Skeletal muscle tissue (tissue), 3 donors: ENCODE measurements at regions not wholly inside any gene's neighbourhood (a gene's known extent, or its start where the extent isn't known, plus 50 kb on each side); places are given as distances from the start of the nearest gene placed in this dataset.

Source experiments
- H3K27ac ChIP-seq: one replicate; pipeline ENCODE4 v1.7.0; 2013; ENCODE audit warnings: mild to moderate bottlenecking, low read depth, low read length, inconsistent platforms
- H3K27me3 ChIP-seq, 3 donors: one replicate each; pipeline ENCODE4 v1.7.0; 2013; ENCODE audit warnings: low read length in 3 of 3; ENCODE audit not compliant: control insufficient read depth in 3 of 3, insufficient read depth in 3 of 3
- H3K36me3 ChIP-seq, 3 donors: one replicate each; pipeline ENCODE4 v1.7.0; 2013; ENCODE audit warnings: low read length in 3 of 3; ENCODE audit not compliant: control insufficient read depth in 3 of 3, insufficient read depth in 3 of 3
- H3K4me1 ChIP-seq, 3 donors: one replicate each; pipeline ENCODE4 v1.7.0; 2013; ENCODE audit warnings: low read length in 3 of 3, mild to moderate bottlenecking in 3 of 3; ENCODE audit not compliant: control insufficient read depth in 3 of 3, insufficient read depth in 3 of 3
- H3K4me3 ChIP-seq, 3 donors: one replicate each; pipeline ENCODE4 v1.7.0; 2013; ENCODE audit warnings: low read length in 3 of 3
- H3K9ac ChIP-seq, 3 donors: one replicate each; pipeline ENCODE4 v1.7.0; 2013; ENCODE audit warnings: low read length in 3 of 3, mild to moderate bottlenecking in 3 of 3, moderate library complexity in 2 of 3, low read depth in 1 of 3
- H3K9me3 ChIP-seq, 3 donors: one replicate each; pipeline ENCODE4 v1.7.0; 2013; ENCODE audit warnings: low read length in 3 of 3; ENCODE audit not compliant: control insufficient read depth in 3 of 3
- donor health status: Osteomylitis.

DNA sequence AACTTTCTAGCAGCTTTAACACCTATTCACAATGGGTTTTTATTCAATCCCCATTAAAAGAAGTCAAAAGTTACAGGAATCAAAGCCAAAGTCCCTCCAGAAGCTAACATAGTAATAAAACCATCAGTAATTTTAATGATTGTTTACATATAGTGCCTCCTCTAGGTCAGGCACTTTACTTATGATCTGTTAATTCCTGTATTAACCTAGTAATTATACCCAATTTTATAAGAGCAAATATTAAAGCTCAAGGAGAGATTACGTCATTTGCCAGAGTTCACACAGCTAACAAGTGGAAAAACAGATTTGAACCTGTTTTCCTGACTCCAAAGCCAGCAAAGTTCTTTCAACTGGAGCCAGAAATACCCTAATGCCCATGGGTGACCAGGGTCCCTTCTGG, 112.9 kb upstream of the F3 start:
- H3K27ac ChIP-seq = no peak overlapping the region
- no peak overlapping the region for H3K4me3 ChIP-seq
- H3K27me3 ChIP-seq = no peaks in the 10 kb centered on the region

DNA sequence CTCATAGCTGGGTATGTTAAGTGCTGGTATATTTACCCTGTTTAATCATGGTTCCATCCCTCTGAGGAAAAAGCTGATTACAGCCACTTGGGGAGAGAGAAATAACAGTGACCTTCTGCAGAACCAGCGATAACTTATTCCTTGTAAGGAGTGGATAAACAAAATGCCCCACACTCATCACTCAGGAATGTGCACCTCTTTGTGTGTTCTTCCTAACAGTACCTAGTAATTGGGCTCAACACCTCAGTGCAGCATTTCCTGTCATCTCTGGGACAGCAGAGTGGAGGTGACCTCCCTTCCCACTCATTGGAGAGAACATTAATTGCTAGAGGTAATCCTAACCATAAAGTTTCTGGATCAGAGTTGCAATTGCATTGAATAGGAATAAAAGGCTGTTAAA, 112.5 kb upstream of the F3 start:
- Histone ChIP-seq H3K27ac (no peak overlapping the region), H3K4me3 (no peak overlapping the region), H3K4me1 (no peaks in the 10 kb centered on the region), H3K9ac (no peak overlapping the region), H3K27me3 (no peaks in the 10 kb centered on the region), H3K9me3 (no peaks in the 10 kb centered on the region), H3K36me3 (no peaks in the 10 kb centered on the region)

More for the DNA sequence above, 112.9 kb upstream of the F3 start:
- no peaks in the 10 kb centered on the region for H3K36me3 ChIP-seq
- no peaks in the 10 kb centered on the region for H3K9me3 ChIP-seq
- H3K9ac ChIP-seq = no peak overlapping the region
- H3K4me1 ChIP-seq = no peaks in the 10 kb centered on the region

GRCh38 chr1:94653454-94653853, 111.9 kb upstream of the F3 start:
- H3K9me3 ChIP-seq = no peaks in the 10 kb centered on the region
- H3K4me1 ChIP-seq = peaks cover 0 to 3% (median 0%) of the 10 kb centered on the region in 3 donors
- H3K36me3 ChIP-seq = no peaks in the 10 kb centered on the region
- H3K27ac ChIP-seq = no peak overlapping the region
- no peak overlapping the region for H3K9ac ChIP-seq
- H3K4me3 ChIP-seq = no peak overlapping the region
- no peaks in the 10 kb centered on the region for H3K27me3 ChIP-seq

- Histone ChIP-seq H3K4me1 (peaks cover 0 to 3% (median 0%) of the 10 kb centered on the region in 3 donors), H3K9ac (no peak overlapping the region), H3K27me3 (no peaks in the 10 kb centered on the region), H3K27ac (no peak overlapping the region), H3K9me3 (no peaks in the 10 kb centered on the region), H3K4me3 (no peak overlapping the region), H3K36me3 (no peaks in the 10 kb centered on the region)
Measured at GRCh38 chr1:94651076-94651475, 109.5 kb upstream of the F3 start.

GRCh38 chr1:94650301-94650700, 108.7 kb upstream of the F3 start:
- H3K4me1 ChIP-seq = peaks cover 0 to 3% (median 0%) of the 10 kb centered on the region in 3 donors
- H3K27ac ChIP-seq = no peak overlapping the region
- H3K4me3 ChIP-seq = no peak overlapping the region
- H3K36me3 ChIP-seq = no peaks in the 10 kb centered on the region
- no peak overlapping the region for H3K9ac ChIP-seq
- H3K27me3 ChIP-seq = no peaks in the 10 kb centered on the region
- H3K9me3 ChIP-seq = no peaks in the 10 kb centered on the region

DNA sequence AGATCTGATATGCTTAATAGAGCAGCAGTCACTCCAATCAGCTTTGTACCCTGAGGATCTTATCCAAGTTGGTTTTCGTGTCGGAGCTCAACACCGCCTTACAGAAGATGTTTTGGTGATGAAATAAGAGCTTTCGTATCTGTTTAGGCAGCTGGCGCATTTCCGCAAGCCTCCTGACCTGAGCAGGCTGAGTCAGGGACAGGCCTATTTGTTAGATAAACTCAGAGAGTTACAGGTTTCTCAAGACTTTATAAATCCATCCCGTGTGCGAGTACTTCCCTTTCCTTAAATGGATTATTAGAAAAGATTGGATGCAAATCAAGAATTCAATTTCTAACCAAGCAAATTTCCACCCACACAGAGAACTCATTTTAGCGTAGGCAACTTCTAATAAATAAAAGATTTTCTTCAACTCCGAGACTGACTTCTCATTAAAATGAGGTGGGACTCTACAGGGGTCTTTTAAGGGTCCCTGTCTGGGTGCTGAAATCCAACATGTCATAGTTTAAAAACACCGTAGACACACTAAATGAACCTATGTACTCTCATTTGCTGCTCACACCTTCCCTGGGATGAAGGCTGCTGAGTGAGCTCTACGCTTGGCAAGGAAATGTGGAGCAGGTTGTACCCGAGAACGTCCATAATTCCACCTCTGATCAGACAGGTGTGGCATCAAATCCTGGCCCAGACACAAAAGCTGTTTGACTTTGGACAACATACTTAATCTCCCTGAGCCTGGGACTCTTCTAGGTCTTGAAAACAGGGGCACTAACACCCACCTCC, 106.9 kb upstream of the F3 start:
- H3K4me3 ChIP-seq = no peak overlapping the region
- H3K27me3 ChIP-seq = no peaks in the 10 kb centered on the region
- H3K27ac ChIP-seq = no peak overlapping the region
- H3K9ac ChIP-seq = no peak overlapping the region
- H3K36me3 ChIP-seq = no peaks in the 10 kb centered on the region
- no peaks in the 10 kb centered on the region for H3K9me3 ChIP-seq
- H3K4me1 ChIP-seq = peaks cover 0 to 3% (median 0%) of the 10 kb centered on the region in 3 donors

DNA sequence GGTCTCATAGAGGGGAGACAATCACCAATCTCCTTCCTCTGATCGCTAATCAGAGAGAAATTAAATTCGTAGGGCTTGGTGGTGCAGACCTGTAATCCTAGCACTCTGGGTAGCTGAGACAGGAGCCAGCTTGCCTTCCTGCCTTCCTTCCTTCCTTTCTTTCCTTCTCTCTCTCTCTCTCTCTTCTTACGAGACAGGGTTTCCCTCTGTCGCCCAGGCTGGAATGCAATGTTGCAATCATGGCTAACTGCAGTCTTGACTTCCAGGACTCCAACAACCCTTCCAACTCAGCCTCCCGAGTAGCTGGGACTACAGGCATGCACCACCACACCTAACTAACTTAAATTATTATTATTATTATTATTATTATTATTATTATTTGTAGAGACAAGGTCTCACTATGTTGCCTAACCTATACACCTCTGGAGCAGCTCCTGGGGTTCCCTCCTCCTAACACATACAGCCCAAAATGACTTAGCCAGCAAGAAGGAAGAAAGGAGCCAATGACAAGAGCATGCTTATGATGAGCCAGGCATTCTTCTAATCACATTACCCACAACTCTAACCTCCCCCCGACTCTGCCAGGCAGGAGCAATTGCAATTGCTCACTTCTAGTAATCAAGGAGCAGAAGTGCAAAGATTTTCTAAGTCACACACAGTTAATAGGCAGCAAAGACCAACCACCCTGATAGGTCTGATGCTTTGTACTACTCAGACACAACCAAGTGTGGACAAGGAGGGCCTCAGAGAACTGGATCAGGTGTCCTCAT, 105.4 kb upstream of the F3 start:
- Histone ChIP-seq H3K4me3 (no peak overlapping the region), H3K27ac (no peak overlapping the region), H3K4me1 (peaks cover 0 to 3% (median 0%) of the 10 kb centered on the region in 3 donors), H3K27me3 (no peaks in the 10 kb centered on the region), H3K36me3 (no peaks in the 10 kb centered on the region), H3K9ac (no peak overlapping the region), H3K9me3 (no peaks in the 10 kb centered on the region)

- Histone ChIP-seq H3K27me3 (no peaks in the 10 kb centered on the region), H3K4me3 (no peak overlapping the region), H3K9ac (no peak overlapping the region), H3K9me3 (no peaks in the 10 kb centered on the region), H3K4me1 (peaks cover 0 to 3% (median 0%) of the 10 kb centered on the region in 3 donors), H3K36me3 (no peaks in the 10 kb centered on the region), H3K27ac (no peak overlapping the region)
Measured at GRCh38 chr1:94646141-94646643, 104.6 kb upstream of the F3 start.

- Histone ChIP-seq H3K4me3 (no peak overlapping the region), H3K27me3 (no peaks in the 10 kb centered on the region), H3K36me3 (no peaks in the 10 kb centered on the region), H3K27ac (no peak overlapping the region), H3K9ac (no peak overlapping the region), H3K4me1 (peaks cover 0 to 3% (median 0%) of the 10 kb centered on the region in 3 donors), H3K9me3 (no peaks in the 10 kb centered on the region)
Measured at GRCh38 chr1:94644352-94644751, 102.8 kb upstream of the F3 start.

- H3K36me3 ChIP-seq = no peaks in the 10 kb centered on the region
- H3K27me3 ChIP-seq = no peaks in the 10 kb centered on the region
- no peaks in the 10 kb centered on the region for H3K9me3 ChIP-seq
- no peak overlapping the region for H3K4me3 ChIP-seq
- no peak overlapping the region for H3K27ac ChIP-seq
- peaks cover 0 to 3% (median 0%) of the 10 kb centered on the region in 3 donors for H3K4me1 ChIP-seq
- H3K9ac ChIP-seq = no peak overlapping the region
Measured at GRCh38 chr1:94643819-94644218, 102.3 kb upstream of the F3 start.
